Right kidney (tissue), 1 donor: ENCODE measurements at regions not wholly inside any gene's neighbourhood (a gene's known extent, or its start where the extent isn't known, plus 50 kb on each side); places are given as distances from the start of the nearest gene placed in this dataset.

Source experiments
- DNase-seq: peaks from one replicate; pipeline ENCODE4 v3.0.0-alpha.2; 2016

DNA sequence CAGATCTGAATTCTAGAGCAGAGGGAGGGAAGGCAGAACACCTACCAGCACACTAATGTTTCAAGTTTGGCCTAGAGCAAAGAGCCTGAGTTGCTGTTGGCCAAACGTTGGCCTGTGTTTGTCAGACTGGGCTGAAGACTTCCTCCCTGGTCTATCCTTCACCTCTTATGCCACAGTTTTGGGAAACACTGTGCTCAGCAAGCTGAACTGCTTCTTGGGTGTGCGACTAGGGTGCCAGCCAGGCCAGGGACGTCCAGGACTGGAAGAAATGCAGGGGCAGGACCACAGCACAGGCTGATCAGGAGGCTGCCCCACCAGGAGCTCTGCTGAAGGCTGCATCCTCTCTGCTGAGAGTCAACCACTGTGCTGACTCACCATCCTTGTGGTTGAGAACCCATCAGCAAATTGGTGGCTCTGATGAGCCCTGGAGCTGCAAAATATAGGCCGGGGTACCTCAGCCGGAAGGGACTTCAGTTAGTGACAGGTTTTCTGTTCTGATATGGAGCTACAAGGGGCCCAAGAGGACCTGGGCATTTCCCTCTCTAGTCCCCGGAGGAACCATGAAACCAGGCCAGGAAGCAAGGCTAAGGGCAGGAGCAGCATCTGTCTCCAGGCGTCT is 131.6 kb upstream of the RASGRP1 start:
- no peak for DNase-seq

DNA sequence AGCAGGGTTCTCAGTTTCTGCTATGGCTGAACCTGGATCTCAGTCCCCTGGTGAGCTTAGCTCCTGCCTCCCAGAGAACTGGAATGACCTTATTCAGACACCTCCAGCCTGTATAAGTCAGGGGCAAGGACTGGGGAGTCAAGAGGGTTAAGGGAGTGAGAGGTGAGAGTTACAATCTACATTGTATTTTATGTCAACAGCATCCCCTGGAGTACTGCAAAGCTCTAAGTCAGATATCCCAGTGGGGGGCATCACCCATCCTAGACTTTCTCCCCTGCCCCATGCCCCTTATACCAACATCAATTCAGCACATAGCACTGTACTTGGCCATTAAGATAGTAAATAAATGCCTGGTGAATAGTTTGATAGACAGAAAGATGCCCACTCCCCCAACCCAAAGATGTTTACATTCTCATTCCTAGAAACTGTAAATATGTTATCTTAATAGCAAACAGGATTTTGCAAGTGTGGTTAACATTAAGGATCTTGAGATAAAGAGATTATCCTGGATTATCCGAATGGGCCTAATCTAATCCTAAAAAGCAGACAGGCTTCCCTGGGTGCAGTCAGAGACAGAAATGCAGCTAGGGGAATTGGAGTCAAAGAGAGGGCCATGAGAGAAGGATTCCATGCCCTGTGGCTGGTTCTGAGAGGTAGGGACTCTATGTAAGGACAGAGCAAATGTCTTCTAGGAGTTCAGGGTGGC is 132.3 kb upstream of the RASGRP1 start:
- no peak for DNase-seq

DNA sequence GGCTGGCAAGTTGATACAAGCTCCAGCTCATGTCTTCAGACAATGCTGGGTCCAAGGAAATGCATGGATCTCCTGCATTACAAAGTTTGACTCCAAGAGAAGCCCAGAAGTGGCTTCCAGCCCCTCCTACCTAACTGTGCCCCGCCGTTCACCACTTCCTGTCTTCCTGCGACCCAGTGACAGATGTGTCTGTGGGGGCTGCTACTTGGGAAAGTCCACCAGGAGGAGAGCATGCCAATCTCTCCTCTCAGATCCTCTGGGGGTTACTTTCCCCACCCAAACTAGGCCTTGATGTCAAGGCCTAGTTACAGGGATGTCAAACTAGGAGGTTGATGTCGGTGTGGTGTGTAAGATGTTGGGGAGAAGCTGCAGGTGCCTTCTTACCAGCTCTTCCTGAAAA is 133.6 kb upstream of the RASGRP1 start:
- no peak for DNase-seq

DNA sequence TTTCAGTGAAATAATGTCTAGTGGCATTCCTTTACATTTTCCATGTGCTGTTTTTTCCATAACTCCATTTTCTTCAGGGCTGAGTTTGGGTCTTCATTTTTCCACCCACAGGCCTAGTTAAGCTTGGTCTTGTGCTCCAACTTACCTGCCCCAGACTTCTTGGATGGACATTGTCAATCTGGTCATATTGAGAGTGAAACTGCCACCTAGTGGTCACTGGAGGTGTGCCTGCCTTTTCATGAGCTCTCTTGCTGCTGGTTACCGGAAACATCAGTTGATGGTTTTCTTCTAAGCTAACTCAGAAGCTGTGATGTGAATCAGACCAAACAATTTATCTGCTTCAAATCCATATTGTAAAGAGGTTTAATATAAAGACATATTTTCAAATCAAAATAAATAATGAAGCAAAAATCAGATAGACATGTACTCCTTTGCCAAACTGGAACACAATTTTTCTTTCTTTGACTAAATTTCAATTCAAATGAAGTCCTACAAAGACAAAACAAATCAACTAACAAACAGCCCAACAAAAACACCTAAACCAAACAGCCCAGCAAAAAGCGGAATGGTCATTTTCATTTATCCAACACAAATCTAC is 135.1 kb upstream of the RASGRP1 start:
- DNase-seq: no peak

DNA sequence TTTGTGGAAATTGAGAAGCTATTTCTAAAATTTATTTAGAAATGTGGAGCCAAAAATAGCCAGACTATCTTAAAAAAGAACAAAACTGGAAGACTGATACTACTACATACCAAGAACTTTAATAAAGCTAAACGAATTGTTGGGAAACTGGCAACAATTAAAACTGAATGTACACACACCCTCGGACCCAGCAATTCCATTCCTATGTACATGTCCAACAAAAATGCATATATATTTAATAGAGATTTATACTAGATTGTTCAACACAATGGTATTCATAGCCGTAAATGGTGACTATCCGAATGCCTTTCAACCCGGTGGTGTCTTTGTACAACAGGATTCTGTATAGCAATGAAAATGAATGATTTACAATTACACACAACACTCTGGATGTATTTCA is 136.5 kb upstream of the RASGRP1 start:
- DNase-seq: no peak

DNA sequence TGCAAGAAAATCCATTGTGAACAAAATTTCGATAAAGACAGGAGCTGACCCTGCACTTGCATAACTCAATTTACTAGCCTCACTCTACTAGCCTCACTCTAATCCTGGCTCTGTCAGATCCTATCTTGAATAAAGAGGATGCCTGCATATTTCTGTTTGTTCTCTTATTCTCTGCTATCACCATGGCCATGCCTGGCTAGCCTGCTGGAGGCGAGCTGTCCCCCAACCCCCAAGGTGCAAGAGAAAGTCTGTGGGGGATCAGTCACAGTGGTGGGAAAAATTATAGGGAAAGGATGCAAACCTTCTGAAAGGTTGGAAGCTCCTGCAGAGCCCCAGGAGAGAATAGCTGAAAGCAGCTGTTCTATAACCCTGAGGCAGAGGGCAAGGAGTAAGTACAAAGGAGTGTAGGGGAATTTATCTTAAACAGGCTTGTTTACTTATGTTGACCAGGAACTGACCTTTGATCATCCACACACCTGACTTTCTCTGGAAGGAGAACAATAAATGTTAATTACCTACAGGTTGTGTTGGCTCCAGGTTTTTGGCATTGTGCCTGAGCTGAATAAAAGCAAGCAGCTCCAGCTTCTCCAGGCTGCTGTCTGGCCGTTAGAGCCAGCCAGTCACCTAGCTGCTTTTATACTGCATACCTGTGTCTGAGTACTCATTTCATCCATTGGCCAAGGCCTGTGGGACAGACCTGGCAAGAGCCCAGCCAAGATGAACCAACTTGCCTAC is 137.7 kb upstream of the RASGRP1 start:
- DNase-seq: no peak

DNA sequence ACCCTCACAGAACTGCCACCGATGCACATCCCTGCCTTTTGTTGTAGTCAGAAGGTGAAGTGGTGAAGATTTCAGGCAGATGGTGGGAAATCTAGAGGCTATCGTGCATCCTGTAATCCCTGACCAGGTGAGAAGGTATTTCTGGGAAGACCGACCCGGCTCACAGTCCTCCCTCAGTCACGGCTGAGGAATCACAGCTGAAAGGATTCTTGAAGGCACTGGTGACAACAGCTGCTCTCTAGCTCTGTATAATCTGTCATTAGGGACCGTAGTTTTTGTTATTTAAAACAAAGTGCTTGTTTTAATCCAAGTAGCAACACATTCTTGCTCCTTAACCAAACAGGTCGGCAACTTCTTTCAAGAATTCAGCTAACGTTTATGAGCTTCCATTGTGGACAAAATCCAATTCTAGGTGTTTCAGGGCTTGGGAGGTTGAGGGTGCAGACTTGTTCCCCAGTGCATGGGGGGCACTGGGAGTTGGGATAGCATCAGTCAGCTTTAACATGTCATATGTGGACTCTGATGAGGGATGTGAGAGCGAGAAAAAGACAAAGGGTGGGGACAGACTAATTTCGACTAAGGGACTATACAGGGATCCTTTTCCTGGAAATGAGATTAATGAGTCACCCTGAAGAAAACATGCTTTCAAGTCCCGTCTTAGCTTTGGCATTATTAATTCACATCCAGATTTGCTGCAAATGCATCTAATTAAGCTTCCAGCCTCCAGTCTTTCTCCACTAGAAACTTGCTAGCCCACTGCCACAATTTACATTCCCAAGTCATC is 141.0 kb upstream of the RASGRP1 start:
- peak; percentile 15 for DNase-seq

DNA sequence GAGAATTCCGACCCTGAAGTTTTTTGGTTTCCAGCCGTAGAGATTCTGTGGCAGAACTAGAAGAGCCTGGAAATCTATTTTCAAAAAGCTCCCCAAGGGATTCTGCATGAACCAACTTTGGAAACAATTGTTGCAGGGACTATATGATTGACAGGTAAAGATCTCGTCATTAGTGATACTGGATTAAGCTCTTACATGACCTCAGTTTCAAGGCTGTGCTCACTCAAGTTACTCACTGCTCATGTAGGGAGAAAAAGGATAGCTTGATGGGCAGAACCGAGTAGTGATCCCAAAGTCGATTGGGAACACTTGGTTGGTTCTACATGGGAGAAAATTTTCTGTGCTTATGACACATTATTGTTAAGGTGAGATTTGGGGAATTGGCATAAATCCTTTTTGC is 142.3 kb upstream of the RASGRP1 start:
- no peak for DNase-seq

DNA sequence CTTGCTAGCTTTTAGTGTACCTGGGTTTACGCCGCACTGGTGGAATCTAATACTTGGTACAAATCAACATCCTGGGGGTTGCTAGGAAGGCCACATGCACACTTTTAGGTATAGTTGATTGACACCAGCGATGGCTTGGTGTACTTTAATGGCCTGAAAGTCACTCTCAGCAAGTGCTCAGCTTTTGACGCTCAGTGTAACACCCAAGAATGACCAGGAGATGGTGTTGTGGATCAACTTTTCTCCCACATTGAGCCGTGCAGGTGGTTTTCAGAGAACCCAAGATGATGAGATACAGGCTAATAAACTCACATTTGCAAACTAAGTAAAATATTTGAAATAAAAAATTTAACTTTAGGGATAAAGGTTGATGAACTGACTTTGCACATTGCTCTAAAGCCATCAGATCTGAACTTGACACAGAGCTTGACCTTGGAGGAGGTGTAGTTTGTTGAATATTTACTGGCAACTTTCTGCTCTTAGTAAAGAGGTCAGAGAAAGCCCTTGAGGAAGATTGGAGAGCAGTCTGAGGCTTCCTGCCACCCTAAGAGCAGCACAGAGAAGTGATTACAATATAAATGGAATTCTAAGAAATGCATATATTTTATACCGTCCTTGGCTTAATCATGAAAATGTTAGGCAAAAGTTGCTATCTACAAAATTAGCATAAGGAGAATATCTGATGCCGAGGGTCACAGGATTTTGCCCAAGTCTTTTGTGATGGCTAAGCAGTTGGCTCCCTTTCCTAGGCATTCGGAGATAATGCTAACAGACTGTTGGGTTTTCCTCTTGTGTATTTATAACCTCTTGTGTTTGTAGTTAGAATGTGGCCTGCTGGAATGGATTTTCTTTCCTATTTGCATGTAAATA is 143.4 kb upstream of the RASGRP1 start:
- peak; percentile 35 for DNase-seq

DNA sequence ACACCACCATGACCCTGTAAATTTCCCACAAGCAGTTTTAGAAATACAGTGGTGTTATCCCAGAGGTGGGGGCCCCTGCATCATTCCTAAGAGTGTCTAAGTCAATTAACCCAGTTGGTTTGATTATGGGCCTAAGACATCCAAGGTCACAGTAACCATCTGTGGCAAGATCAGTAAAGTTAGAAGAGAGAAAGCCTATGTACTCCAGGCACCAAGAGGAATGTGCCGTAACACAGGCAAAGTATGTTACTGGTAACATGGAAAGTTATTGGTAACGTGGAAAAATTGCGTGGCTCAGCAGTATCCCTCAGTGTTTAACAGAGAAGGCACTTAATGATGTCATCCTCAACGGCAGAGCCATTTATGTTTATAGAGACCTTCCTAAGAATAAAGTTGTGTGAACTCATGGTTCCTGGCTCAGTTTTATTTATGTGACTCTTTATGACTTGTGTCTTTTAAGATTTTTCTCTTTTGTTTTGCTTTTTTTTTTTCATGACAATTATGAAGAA is 144.1 kb upstream of the RASGRP1 start:
- no peak for DNase-seq

DNA sequence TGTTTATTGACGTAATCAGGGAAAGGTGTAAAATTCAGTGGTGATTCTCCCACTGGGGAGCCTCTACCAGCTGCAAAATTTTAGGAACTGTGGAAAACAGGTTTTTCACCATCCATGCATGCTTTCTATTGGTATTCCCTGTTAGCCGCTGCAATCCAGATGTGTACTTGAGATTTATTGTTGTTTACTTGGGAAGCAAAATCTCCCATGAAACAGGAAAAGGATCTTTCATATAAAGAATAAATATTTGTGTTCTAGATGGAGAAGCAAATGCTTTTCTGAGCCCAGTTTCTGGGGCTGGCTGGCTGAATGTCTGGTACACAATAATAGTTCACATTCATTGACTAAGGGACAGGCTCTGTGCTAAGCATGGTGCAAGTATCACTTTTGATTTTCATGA is 144.6 kb upstream of the RASGRP1 start:
- DNase-seq: no peak

DNA sequence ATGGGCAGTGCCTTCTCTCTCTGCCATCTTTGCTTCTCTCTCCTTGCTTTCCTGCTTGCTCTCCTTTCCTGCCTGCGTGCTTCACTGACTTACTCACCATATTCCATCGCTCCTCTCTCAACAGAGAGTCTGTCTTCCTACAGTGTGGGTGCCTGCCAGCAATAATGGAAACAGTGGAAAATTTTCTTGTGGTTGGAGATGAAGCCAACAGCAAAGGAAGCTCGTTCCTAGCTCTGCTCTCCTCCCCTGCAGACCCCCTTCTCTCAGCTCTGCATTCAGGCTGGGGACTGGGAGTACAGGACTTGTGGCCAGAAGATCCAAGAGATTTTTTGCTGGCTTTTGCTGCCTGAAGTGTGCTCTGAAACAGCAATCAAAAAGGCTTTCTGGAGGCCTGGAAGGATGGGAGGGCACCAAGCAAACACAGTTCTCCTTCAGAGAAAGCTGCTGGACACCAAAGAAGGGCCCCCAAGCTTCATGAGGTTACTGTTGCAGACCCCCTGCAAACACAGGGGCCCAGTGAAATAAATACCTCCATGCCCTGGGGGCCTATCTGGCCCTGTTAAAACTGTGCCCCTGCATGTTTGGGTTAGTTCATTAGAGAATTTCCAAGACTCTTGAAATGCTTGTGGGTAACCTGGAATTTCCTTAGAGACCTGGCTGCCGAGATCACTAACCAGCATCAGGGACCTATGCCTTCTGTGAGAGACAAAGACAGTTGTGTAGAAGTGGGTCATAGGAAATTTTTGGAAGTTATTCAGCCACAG is 149.9 kb upstream of the RASGRP1 start:
- no peak for DNase-seq

DNA sequence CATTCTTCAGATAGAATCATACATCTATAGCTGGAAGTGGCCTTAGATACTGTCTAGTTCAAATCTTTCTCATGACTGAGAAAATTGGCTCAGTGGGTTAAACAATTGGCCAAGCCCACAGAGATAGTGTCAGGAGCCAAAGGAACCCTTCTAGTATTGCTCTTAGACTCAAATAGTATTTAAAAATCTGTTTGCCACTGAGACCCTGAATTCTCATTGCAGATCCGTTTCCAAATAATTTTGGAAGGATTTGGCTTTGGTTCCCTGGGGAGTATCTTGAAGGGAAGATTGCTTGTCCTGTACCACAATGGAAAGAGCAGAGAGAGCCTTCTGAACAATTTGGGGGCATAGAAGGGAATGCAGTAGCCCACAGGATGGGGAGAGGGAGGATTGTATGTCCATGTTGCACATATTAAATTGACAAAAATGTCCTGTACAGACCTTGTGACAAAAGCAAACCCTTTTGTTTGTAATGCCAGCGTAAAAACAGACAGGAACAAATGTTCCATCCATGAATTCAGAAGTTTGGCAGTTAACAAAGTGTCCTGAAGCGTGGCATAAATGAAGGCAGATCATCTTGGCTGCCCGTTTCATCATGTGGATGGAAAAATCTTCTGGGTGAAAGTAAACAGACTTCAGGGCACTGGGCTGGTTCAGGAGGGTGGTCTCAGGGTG is 156.4 kb upstream of the RASGRP1 start:
- no peak for DNase-seq

DNA sequence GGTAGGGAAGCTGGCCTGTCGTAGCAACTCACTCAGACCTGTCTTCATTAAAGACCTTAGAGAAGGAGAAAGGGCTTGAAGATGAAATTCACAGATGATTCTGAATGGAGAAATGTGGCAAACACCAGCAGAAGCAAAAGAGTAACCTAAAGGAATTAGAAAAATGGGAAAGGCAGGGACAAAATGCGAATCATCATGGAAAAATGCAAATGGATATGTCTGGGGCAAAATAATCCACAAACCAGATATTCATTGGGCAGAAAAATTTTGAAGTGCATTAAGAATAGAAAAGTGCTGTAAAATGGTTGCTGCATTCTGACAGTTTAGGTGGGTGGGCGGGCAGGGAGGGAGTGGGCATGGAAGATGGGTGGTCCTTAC is 156.9 kb upstream of the RASGRP1 start:
- DNase-seq: no peak

DNA sequence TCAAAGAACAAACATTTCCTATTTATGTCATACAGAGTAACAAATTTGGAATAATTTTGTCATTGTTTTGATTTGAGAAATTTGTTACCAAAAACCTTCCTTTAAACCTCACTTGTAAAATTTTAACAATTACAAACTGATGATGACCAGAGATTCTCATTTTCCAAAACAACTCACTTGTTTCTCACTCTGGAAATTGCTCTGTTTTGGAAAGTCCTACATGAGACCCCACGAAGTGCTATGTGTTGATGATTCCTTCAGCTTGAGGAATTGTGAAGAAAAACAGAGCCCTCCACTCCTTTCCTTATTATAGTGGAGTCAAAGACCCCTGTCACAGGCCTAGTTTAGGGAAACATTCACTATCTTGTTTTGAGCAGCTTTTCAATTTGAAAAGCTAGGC is 157.6 kb upstream of the RASGRP1 start:
- no peak for DNase-seq

DNA sequence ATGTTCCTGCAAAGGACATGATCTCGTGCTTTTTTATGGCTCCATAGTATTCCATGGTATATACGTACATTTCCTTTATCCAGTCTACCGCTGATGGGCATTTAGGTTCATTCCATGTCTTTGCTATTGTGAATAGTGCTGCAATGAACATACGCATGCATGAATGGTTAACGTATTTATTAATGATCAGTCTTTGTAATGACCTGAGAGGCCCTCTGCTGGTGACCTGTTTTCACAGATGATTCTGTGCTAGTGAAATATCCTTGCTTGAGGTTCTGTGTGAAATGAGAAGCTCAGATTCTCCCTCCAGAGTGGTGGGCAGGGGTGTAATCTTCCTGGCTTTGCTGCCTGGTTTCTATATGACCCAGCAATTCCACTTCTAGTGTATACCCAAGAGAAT is 160.2 kb upstream of the RASGRP1 start:
- DNase-seq: no peak

DNA sequence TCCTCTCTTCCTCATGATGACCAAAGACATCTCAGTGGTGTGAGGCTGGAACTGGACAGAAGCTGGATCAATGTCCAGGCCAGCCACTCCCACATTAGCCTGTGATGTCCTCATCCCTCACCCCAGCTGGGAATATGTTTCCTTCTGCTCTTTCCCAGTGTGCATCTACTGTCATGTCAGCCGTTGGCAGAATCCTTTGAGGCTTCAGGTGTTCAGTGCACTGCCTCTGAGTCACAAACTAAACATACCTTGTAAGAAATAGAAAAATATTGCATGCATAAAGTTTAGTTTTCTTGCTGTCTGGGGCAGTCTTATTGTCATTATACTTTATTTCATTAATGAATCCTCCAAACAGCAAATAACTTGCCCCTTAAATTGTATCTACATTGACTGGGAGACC is 161.6 kb upstream of the RASGRP1 start:
- DNase-seq: no peak

DNA sequence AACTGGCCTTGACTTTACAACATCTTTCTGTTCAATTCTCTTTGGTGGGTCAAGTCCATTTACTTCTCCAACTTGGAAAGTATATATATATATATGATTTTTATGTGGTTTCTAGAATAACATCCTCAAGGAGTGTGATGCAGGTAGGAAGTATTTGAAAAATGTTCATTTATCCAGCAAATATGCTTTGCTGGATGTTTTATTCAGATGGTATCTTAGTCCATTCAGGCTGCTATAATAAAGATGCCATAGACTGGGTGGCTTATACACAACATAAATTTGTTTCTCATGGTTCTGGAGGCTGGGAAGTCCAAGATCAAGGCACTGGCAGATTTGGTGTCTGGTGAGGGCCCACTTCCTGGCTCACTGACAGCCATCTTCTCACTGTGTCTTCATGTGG is 168.7 kb upstream of the RASGRP1 start:
- no peak for DNase-seq

DNA sequence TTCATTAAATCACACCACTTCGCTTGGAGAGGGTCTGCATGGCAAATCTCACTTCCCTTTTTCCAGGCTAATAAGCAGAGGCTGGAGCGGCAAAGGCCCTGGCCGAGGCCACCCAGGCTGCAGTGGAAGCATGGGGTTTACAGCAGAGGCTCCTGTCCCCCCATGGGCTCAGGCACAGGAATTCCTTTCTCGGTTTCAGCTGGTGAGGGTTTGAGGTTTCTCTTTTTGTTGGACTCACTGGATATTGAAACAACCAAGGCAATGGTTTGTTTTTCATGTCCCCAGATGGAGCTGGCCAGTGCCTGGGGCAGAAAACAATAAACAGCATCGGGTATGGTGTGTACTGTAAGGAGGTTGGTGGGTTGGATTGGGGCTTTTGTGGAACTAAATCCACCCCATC is 175.6 kb upstream of the RASGRP1 start:
- no peak for DNase-seq

DNA sequence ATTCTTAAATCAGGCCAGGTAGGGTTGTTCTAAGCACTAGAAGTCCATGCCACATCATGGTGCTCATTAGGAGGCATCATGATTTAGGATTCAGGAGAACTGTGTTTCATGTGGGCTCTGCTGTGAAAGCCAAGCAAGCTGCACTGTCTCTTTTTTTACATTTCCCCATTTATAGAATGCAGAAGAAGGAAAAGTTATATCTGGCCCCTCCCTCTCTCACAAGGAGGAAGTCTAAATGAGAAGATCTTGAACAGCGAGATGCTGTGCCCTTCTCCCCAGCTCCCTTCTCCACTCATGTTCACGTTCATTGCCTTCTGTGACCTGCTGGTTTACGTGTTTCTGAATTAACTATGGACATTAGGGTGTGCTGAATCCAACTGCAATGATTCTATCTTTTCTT is 178.5 kb upstream of the RASGRP1 start:
- DNase-seq: no peak
